IMR-90 (cell line): ENCODE measurements at regions not wholly inside any gene's neighbourhood (a gene's known extent, or its start where the extent isn't known, plus 50 kb on each side); places are given as distances from the start of the nearest gene placed in this dataset.

Experiments used
- ATAC-seq: fragments of 200-7000 bp; cut with Tn5 transposase; 2 replicates; pipeline ENCODE4 v1.9.1; 2020; ENCODE audit warnings: low read depth, mild to moderate bottlenecking, moderate library complexity
- BruUV-seq: library from RNA; stranded (reverse); fragments of 400-500 nt; replicated peaks from 2 replicates; lab custom pipeline; 2021; lab: Mats Ljungman, UMichigan
- CTCF ChIA-PET: fragments of 300-600 bp; formaldehyde crosslinking; extraction: SDS; loops from one replicate; lab custom pipeline; 2021; ENCODE audit warnings: antibody characterized with exemption; lab: Yijun Ruan, JAX
- POLR2A ChIA-PET: fragments of 300-600 bp; sonication (Branson Sonifier 250); formaldehyde crosslinking; loops from one replicate; lab custom pipeline; 2022; ENCODE audit warnings: antibody characterized with exemption; ENCODE audit not compliant: unreplicated experiment; lab: Charles Lee
- DNase-seq: peaks from one replicate; pipeline ENCODE4 v3.0.0; 2013
- H2AFZ ChIP-seq: replicated peaks from 2 replicates; pipeline ENCODE3; 2013; ENCODE audit warnings: low read length, mild to moderate bottlenecking; ENCODE audit not compliant: poor library complexity
- H2AK5ac ChIP-seq: 2 replicates; pipeline ENCODE4 v1.6.1; 2013; ENCODE audit warnings: low read depth, low read length, inconsistent platforms
- H2AK9ac ChIP-seq: replicated peaks from 2 replicates; pipeline ENCODE3; 2013; ENCODE audit warnings: mild to moderate bottlenecking, low read depth, low read length, moderate library complexity; ENCODE audit not compliant: poor library complexity
- H2BK120ac ChIP-seq: 2 replicates; pipeline ENCODE4 v1.6.1; 2013; ENCODE audit warnings: low read depth, low read length, inconsistent platforms
- H2BK15ac ChIP-seq: 3 replicates; pipeline ENCODE4 v1.6.1; 2013; ENCODE audit warnings: low read depth, low read length, inconsistent platforms
- H2BK20ac ChIP-seq: 2 replicates; pipeline ENCODE4 v1.6.1; 2013; ENCODE audit warnings: low read depth, mild to moderate bottlenecking, inconsistent platforms, low read length, moderate library complexity
- H2BK5ac ChIP-seq: 2 replicates; pipeline ENCODE4 v1.6.1; 2013; ENCODE audit warnings: mild to moderate bottlenecking, low read depth, low read length, inconsistent platforms; ENCODE audit not compliant: poor library complexity, severe bottlenecking
- H3K14ac ChIP-seq: replicated peaks from 2 replicates; pipeline ENCODE4 v1.6.1; 2013; ENCODE audit warnings: low read depth, low read length, inconsistent platforms
- H3K18ac ChIP-seq: 2 replicates; pipeline ENCODE4 v1.6.1; 2013; ENCODE audit warnings: low read depth, low read length, control low read depth
- H3K23ac ChIP-seq: 2 replicates; pipeline ENCODE4 v1.6.1; 2013; ENCODE audit warnings: low read depth, low read length, inconsistent platforms
- H3K27ac ChIP-seq: 2 replicates; pipeline ENCODE4 v1.5.1; 2013; ENCODE audit warnings: mild to moderate bottlenecking, control low read depth, low read length; ENCODE audit not compliant: insufficient read depth
- H3K27me3 ChIP-seq: 2 replicates; pipeline ENCODE4 v1.6.1; 2013; ENCODE audit warnings: low read length; ENCODE audit not compliant: control insufficient read depth, insufficient read depth
- H3K36me3 ChIP-seq: 2 replicates; pipeline ENCODE4 v1.6.1; 2013; ENCODE audit warnings: low read length, mixed read lengths; ENCODE audit not compliant: control insufficient read depth, insufficient read depth
- H3K4ac ChIP-seq: 2 replicates; pipeline ENCODE4 v1.6.1; 2013; ENCODE audit warnings: low read depth, low read length, inconsistent platforms
- H3K4me1 ChIP-seq: 2 replicates; pipeline ENCODE4 v1.6.1; 2013; ENCODE audit warnings: low read length, mixed read lengths; ENCODE audit not compliant: control insufficient read depth, insufficient read depth
- H3K4me2 ChIP-seq: 2 replicates; pipeline ENCODE4 v1.6.1; 2013; ENCODE audit warnings: low read depth, mild to moderate bottlenecking, control low read depth, low read length, moderate library complexity
- H3K4me3 ChIP-seq: 2 replicates; pipeline ENCODE4 v1.5.1; 2013; ENCODE audit warnings: low read depth, mild to moderate bottlenecking, control low read depth, low read length, moderate library complexity; ENCODE audit not compliant: insufficient read depth
- H3K56ac ChIP-seq: 2 replicates; pipeline ENCODE4 v1.6.1; 2013; ENCODE audit warnings: low read length, inconsistent platforms; ENCODE audit not compliant: insufficient read depth; ENCODE audit errors: extremely low read depth
- H3K79me1 ChIP-seq, 2 experiments: 2 replicates each; pipeline ENCODE4 v1.6.1; 2013; ENCODE audit warnings: low read length in 2 of 2, inconsistent platforms in 1 of 2, low read depth in 1 of 2
- H3K9ac ChIP-seq: 2 replicates; pipeline ENCODE4 v1.6.1; 2013; ENCODE audit warnings: low read depth, low read length, control low read depth
- H3K9me1 ChIP-seq: 2 replicates; pipeline ENCODE4 v1.6.1; 2013; ENCODE audit warnings: low read length, inconsistent platforms; ENCODE audit not compliant: insufficient read depth
- H3K9me3 ChIP-seq: 2 replicates; pipeline ENCODE4 v1.6.1; 2013; ENCODE audit warnings: low read length; ENCODE audit not compliant: control insufficient read depth, insufficient read depth
- H4K20me1 ChIP-seq: 2 replicates; pipeline ENCODE4 v1.6.1; 2013; ENCODE audit warnings: low read length, inconsistent platforms; ENCODE audit not compliant: insufficient read depth
- H4K5ac ChIP-seq: 2 replicates; pipeline ENCODE4 v1.6.1; 2013; ENCODE audit warnings: mild to moderate bottlenecking, low read depth, low read length, control low read depth
- H4K8ac ChIP-seq, 2 experiments: 2 replicates each; pipeline ENCODE4 v1.6.1; 2013; ENCODE audit warnings: low read depth in 2 of 2, low read length in 2 of 2, control low read depth in 1 of 2, inconsistent platforms in 1 of 2
- H4K91ac ChIP-seq: 2 replicates; pipeline ENCODE4 v1.6.1; 2013; ENCODE audit warnings: low read depth, low read length, inconsistent platforms; ENCODE audit not compliant: insufficient read depth
- RAD21 ChIP-seq: IDR thresholded peaks from 2 replicates; pipeline ENCODE4 v1.6.1; 2012; ENCODE audit warnings: low read length, improper control_type of control experiment
- WGBS, 2 experiments: methylation state at CpG; one replicate each; pipeline versions ENCODE4 v1.1.5 to v1.1.7; 2013; ENCODE audit warnings: missing lambda C conversion rate in 2 of 2; ENCODE audit not compliant: insufficient read length in 1 of 2; ENCODE audit errors: extremely low coverage in 2 of 2; 5-methylcytosine and 5-hydroxymethylcytosine counted together
- dilution Hi-C: fragments of 300-500 bp; cut with HindIII; formaldehyde crosslinking; loops from one replicate; pipeline ENCODE4 v1.14.3; 2018; ENCODE audit warnings: low sequenced_read_pairs; ENCODE audit not compliant: unreplicated experiment
- in situ Hi-C: fragments of 300-500 bp; cut with MboI; formaldehyde crosslinking; loops from 3 replicates; pipeline ENCODE4 v1.14.3; 2019; ENCODE audit warnings: low sequenced_read_pairs, inconsistent platforms, mixed read lengths
- intact Hi-C: fragments of 100-400 bp; cut with micrococcal nuclease; formaldehyde crosslinking; loops from 2 replicates; pipeline ENCODE4 v1.10.0; 2022
- TF ChIP-seq, protein P1 (sequence below): fragments of 150-350 bp; IDR thresholded peaks from 2 replicates; pipeline ENCODE4 v1.6.1; 2017; ENCODE audit warnings: mild to moderate bottlenecking, antibody characterized with exemption, low read length, low read depth

DNA sequence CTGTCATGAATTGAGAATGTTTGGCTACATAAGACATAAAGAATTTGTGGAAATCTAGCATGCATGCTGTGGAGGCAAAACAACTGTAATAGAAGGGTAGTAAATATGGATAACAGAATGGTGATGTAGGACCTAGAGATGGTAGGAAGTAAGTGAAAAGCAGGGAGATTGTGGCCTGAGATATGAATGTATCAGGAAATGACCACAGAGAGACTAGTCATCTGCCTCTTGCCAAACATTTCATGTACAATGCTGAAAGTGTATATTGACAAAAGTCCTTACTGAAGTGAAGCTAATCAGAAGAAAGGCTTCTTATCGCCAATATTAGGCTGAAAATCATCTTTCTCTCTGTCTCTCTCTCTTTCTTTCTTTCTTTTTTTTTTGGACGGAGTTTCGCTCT, 873.1 kb upstream of the CTNND2 start:
- H3K4me1 ChIP-seq = no peaks in the 10 kb centered on the region
- TF ChIP-seq RAD21 = no peak
- TF ChIP-seq, protein P1, sequence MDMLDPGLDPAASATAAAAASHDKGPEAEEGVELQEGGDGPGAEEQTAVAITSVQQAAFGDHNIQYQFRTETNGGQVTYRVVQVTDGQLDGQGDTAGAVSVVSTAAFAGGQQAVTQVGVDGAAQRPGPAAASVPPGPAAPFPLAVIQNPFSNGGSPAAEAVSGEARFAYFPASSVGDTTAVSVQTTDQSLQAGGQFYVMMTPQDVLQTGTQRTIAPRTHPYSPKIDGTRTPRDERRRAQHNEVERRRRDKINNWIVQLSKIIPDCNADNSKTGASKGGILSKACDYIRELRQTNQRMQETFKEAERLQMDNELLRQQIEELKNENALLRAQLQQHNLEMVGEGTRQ = no peak
- H3K9me3 ChIP-seq = peaks cover 1% of the 10 kb centered on the region; the same call in 1 of the 2 replicates
- ChIA-PET CTCF (no interaction called here), POLR2A (no interaction called here)
- H2BK20ac ChIP-seq = no peak overlapping the region
- H2BK120ac ChIP-seq = no peak overlapping the region
- no peaks in the 10 kb centered on the region for H3K36me3 ChIP-seq
- BruUV-seq = no TSS peak
- no peak overlapping the region for H2AK5ac ChIP-seq
- H4K20me1 ChIP-seq = no peaks in the 10 kb centered on the region
- no peak overlapping the region for H3K18ac ChIP-seq
- H3K4me3 ChIP-seq = no peak overlapping the region
- WGBS, 2 experiments = no CpG with 5 or more reads among the region's 3 CpGs
- no peak overlapping the region for H2AFZ ChIP-seq
- H3K79me1 ChIP-seq = no peaks in the 10 kb centered on the region
- no peak overlapping the region for H4K8ac ChIP-seq
- no peak overlapping the region for H3K14ac ChIP-seq
- H3K4ac ChIP-seq = no peak overlapping the region
- H4K91ac ChIP-seq = no peak overlapping the region
- no peak overlapping the region for H3K4me2 ChIP-seq
- in situ Hi-C loops (no loop called here), intact Hi-C loops (no loop called here), dilution Hi-C loops (no loop called here)
- ATAC-seq (no peak), DNase-seq (no peak)
- H3K23ac ChIP-seq = no peak overlapping the region
- H2BK15ac ChIP-seq = no peak overlapping the region
- no peak overlapping the region for H3K27ac ChIP-seq
- no peaks in the 10 kb centered on the region for H3K27me3 ChIP-seq
- no peak overlapping the region for H3K9ac ChIP-seq
- no peaks in the 10 kb centered on the region for H3K9me1 ChIP-seq
- H2AK9ac ChIP-seq = no peak overlapping the region
- no peak overlapping the region for H4K5ac ChIP-seq
- H3K56ac ChIP-seq = no peak overlapping the region
- no peak overlapping the region for H2BK5ac ChIP-seq
